K562 (cell line): ENCODE measurements at regions not wholly inside any gene's neighbourhood (a gene's known extent, or its start where the extent isn't known, plus 50 kb on each side); places are given as distances from the start of the nearest gene placed in this dataset.

Experiments
- ATAC-seq: fragments of 200-7000 bp; cut with Tn5 transposase; 3 replicates; pipeline ENCODE4 v1.9.1; 2020; ENCODE audit warnings: moderate library complexity
- BruUV-seq: library from RNA; stranded (reverse); fragments of 400-500 nt; replicated peaks from 2 replicates; lab custom pipeline; 2021; lab: Mats Ljungman, UMichigan
- CTCF ChIA-PET: fragments of 300-600 bp; formaldehyde crosslinking; extraction: SDS; loops from one replicate; lab custom pipeline; 2021; ENCODE audit warnings: low intra/inter-chr PET ratio; lab: Yijun Ruan, JAX
- POLR2A ChIA-PET: fragments of 300-600, 350-650 bp; sonication (Branson Sonifier 250); formaldehyde crosslinking; extraction: SDS; loops from one replicate; lab custom pipeline; 2021; ENCODE audit warnings: antibody characterized with exemption, inconsistent platforms; lab: Yijun Ruan, JAX
- DNase-seq, 4 experiments: peaks; one replicate each; pipeline versions ENCODE4 v3.0.0 to v3.0.0-alpha.2; 2011 to 2018; ENCODE audit warnings: low spot score in 3 of 4, mixed read lengths in 3 of 4; ENCODE audit errors: extremely low read depth in 1 of 4
- FAIRE-seq: peaks from 2 replicates; lab custom pipeline; 2011; peaks lifted over from hg19 to GRCh38; lab: Jason Lieb, UNC
- H2AFZ ChIP-seq: 2 replicates; pipeline ENCODE4 v1.6.0; 2011; ENCODE audit warnings: low read depth, low read length, control low read depth, inconsistent platforms
- H3K27ac ChIP-seq: fragments of 200-600 bp; 3 replicates; pipeline ENCODE4 v1.8.0; 2011; ENCODE audit warnings: low read depth, mild to moderate bottlenecking, control low read depth, inconsistent platforms, low read length, moderate library complexity, mixed read lengths; ENCODE audit errors: extremely low read depth
- H3K27me3 ChIP-seq, 2 experiments: fragments of 300-600 bp in 1 of 2; 2 replicates in 1 of 2; 3 replicates in 1 of 2; pipeline versions ENCODE4 v1.6.0 to v1.8.0; 2011; ENCODE audit warnings: inconsistent platforms in 2 of 2, low read length in 2 of 2, mild to moderate bottlenecking in 1 of 2, mixed read lengths in 1 of 2, moderate library complexity in 1 of 2; ENCODE audit not compliant: control insufficient read depth in 2 of 2, insufficient read depth in 2 of 2
- H3K36me3 ChIP-seq: fragments of 300-600 bp; 3 replicates; pipeline ENCODE4 v1.8.0; 2011; ENCODE audit warnings: mild to moderate bottlenecking, low read length, inconsistent platforms; ENCODE audit not compliant: control insufficient read depth, insufficient read depth
- H3K4me1 ChIP-seq, 2 experiments: fragments of 200-600 bp in 1 of 2; replicated peaks in 1 of 2; 2 replicates in 1 of 2; 3 replicates in 1 of 2; pipeline versions ENCODE4 v1.5.1 to v1.8.0; 2011; ENCODE audit warnings: inconsistent platforms in 2 of 2, low read length in 2 of 2, mild to moderate bottlenecking in 1 of 2, mixed read lengths in 1 of 2, moderate library complexity in 1 of 2; ENCODE audit not compliant: control insufficient read depth in 2 of 2, insufficient read depth in 2 of 2
- H3K4me2 ChIP-seq: 2 replicates; pipeline ENCODE4 v1.6.1; 2011; ENCODE audit warnings: low read length, control low read depth, inconsistent platforms, mixed read lengths; ENCODE audit not compliant: insufficient read depth
- H3K4me3 ChIP-seq: fragments of 200-600 bp; sonication (generic), shearing (Covaris generic); 2 replicates; pipeline ENCODE4 v1.5.1; 2016; ENCODE audit warnings: control low read depth, inconsistent platforms
- H3K79me2 ChIP-seq: fragments of 200-600 bp; 3 replicates; pipeline ENCODE4 v1.8.0; 2011; ENCODE audit warnings: low read length, inconsistent platforms; ENCODE audit not compliant: control insufficient read depth, insufficient read depth
- H3K9ac ChIP-seq, 2 experiments: 2 replicates each; pipeline versions ENCODE4 v1.6.0 to v1.6.1; 2011; ENCODE audit warnings: low read depth in 2 of 2, low read length in 2 of 2, control low read depth in 1 of 2, inconsistent platforms in 1 of 2, mild to moderate bottlenecking in 1 of 2, mixed read lengths in 1 of 2; ENCODE audit not compliant: insufficient read depth in 1 of 2
- H3K9me1 ChIP-seq: one replicate; pipeline ENCODE4 v1.6.0; 2011; ENCODE audit warnings: inconsistent platforms, mild to moderate bottlenecking, low read length, moderate library complexity; ENCODE audit not compliant: control insufficient read depth, insufficient read depth
- H3K9me3 ChIP-seq: replicated peaks from 2 replicates; pipeline ENCODE4 v1.5.1; 2011; ENCODE audit warnings: low read depth, low read length, inconsistent platforms; ENCODE audit not compliant: control insufficient read depth, insufficient read depth
- H4K20me1 ChIP-seq: replicated peaks from 2 replicates; pipeline ENCODE4 v1.6.1; 2011; ENCODE audit warnings: low read length, inconsistent platforms, mixed read lengths; ENCODE audit not compliant: control insufficient read depth, insufficient read depth
- RBM34 ChIP-seq: fragments of 200-400 bp; formaldehyde crosslinking; IDR thresholded peaks from 2 replicates; pipeline ENCODE4 v1.6.1; 2018; ENCODE audit warnings: low read length, borderline replicate concordance; ENCODE audit not compliant: insufficient read depth
- ZBTB40 ChIP-seq, 2 experiments: fragments of 450-650 bp in 1 of 2; sonication (generic) in 1 of 2; formaldehyde crosslinking in 1 of 2; IDR thresholded peaks; 2 replicates each; pipeline versions ENCODE4 v1.7.1 to v1.9.0; 2016 to 2022; ENCODE audit warnings: inconsistent platforms in 1 of 2, mild to moderate bottlenecking in 1 of 2, missing genetic modification reagents in 1 of 2
- WGBS: fragments of 100-300 bp; shearing (Covaris generic); methylation state at CpG from one replicate; pipeline ENCODE4 v1.1.6; 2016; ENCODE audit warnings: low coverage, mixed read lengths; ENCODE audit not compliant: insufficient coverage; ENCODE audit errors: missing lambda C conversion rate; 5-methylcytosine and 5-hydroxymethylcytosine counted together
- in situ Hi-C: fragments of 300-500 bp; cut with MboI; formaldehyde crosslinking; loops from 4 replicates; pipeline ENCODE4 v1.15.0; 2018; ENCODE audit warnings: inconsistent platforms, mixed read lengths
- intact Hi-C: fragments of 100-400 bp; cut with micrococcal nuclease; formaldehyde crosslinking; loops from 2 replicates; pipeline ENCODE4 v1.14.2; 2022

DNA sequence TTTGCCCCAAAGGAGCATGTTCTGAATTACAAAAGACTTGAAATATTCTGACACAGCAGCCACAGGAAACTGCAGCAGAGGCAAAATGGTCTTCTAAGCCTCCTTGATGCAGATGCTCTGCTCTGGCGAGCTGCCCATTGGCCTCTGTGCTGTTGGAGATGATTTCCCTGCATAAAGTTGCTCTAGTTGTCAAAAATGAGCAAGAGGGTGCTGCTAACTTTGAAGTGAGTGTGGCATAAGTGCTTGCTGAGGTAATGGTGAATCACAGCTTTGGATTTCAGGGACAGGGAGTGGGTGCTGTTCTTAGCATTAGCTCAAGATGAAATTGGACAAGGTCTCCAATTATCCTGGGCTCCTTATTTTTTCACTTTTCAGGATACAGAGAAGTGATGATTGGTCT is 435.4 kb downstream of the TMEM135 start:
- H3K9me3 ChIP-seq = no peaks in the 10 kb centered on the region
- in situ Hi-C loops = no loop called here
- BruUV-seq = no TSS peak
- 0% methylated on average over 1 of the region's 1 CpG for WGBS
- no peaks in the 10 kb centered on the region for H3K79me2 ChIP-seq
- no peak for TF ChIP-seq RBM34
- no peak for TF ChIP-seq ZBTB40 (IDR thresholded peaks at IDR 0.05)
- TF ChIP-seq ZBTB40 (CRISPR knock-in tag; IDR thresholded peaks at IDR 0.05) = no peak
- TF ChIP-seq, all 486 proteins: peak for 0
- H3K4me1 ChIP-seq = no peaks in the 10 kb centered on the region
- H3K4me2 ChIP-seq = no peak overlapping the region
- H3K36me3 ChIP-seq = no peaks in the 10 kb centered on the region
- no peak overlapping the region for H3K4me3 ChIP-seq
- FAIRE-seq = no peak
- intact Hi-C loops = no loop called here
- no peak for ATAC-seq
- no peaks in the 10 kb centered on the region for H4K20me1 ChIP-seq
- POLR2A ChIA-PET = interaction anchor here (1.0 kb wide), 1 partner anchor 13 kb away, joined by 3 read pairs; no protein-coding TSS in a partner anchor
- no peak overlapping the region for H3K27ac ChIP-seq
- no peaks in the 10 kb centered on the region for H3K27me3 ChIP-seq
- no peak overlapping the region for H2AFZ ChIP-seq
- no peak for DNase-seq
- no peak overlapping the region for H3K9ac ChIP-seq
- no peaks in the 10 kb centered on the region for H3K9me1 ChIP-seq
- CTCF ChIA-PET = no interaction called here
